ENCODE measurements at regions not wholly inside any gene's neighbourhood (a gene's known extent, or its start where the extent isn't known, plus 50 kb on each side); places are given as distances from the start of the nearest gene placed in this dataset.
"Not testable (repeated sequence)": the region's sequence is repeated elsewhere in the genome, so short reads cannot be mapped to it uniquely, and the experiment has no call there.

GRCh38 chr20:47974234-47974878, 189.1 kb upstream of the SULF2 start:
- DNase-seq (ENCODE audit: insufficient read length, low spot score) (no peak), FAIRE-seq (no peak)

DNA sequence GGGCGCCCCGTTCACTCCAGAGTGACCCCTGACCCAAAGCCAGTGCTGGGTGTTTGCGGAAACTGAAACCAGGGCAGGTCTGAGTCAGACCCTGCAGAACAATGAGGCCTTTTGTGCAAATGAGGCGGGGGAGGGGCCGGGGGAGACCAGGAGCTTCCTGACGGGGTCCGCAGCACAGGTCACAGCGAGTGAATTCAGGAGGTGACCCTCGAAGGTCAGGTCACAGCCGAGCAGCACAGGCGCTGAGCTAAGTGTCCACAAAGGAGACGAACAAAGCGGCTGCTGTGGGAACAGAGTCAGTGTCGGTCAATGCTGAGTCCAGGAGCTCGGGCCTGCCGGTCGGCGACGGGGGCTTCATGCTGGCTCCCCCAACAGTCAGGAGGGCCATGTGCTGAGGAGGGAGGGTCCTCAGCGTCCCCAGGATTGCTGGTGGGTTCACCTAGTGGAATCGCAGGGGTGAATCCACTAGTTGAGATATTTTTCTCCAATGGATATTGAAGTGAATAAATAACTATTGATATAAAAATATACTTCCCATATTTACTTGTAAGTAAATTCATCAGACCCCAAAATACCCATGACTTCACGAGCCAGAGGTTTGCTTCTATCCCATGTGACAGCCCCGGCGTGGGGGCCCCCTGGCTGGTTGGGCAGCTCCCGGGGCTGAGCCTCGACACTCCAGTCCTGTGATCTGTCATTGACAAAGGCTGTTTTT, 188.4 kb upstream of the SULF2 start:
- FAIRE-seq = no peak
- TF ChIP-seq CTCF (IDR thresholded peaks at IDR 0.05; ENCODE audit: insufficient read depth, missing control alignments) = no peak
- no peak for DNase-seq (ENCODE audit: insufficient read length, low spot score)

More at GRCh38 chr20:47974234-47974878, 189.1 kb upstream of the SULF2 start:
- no peak for TF ChIP-seq CTCF (IDR thresholded peaks at IDR 0.05; ENCODE audit: insufficient read depth, missing control alignments)

GRCh38 chr20:47972916-47973309, 187.6 kb upstream of the SULF2 start:
- no peak for TF ChIP-seq CTCF (IDR thresholded peaks at IDR 0.05; ENCODE audit: insufficient read depth, missing control alignments)
- DNase-seq (ENCODE audit: insufficient read length, low spot score) = no peak
- no peak for FAIRE-seq

GRCh38 chr20:47972297-47972915, 187.1 kb upstream of the SULF2 start:
- TF ChIP-seq CTCF (IDR thresholded peaks at IDR 0.05; ENCODE audit: insufficient read depth, missing control alignments) = peak; percentile 34
- peak; percentile 36 for DNase-seq (ENCODE audit: insufficient read length, low spot score)
- not testable (repeated sequence) for FAIRE-seq

DNA sequence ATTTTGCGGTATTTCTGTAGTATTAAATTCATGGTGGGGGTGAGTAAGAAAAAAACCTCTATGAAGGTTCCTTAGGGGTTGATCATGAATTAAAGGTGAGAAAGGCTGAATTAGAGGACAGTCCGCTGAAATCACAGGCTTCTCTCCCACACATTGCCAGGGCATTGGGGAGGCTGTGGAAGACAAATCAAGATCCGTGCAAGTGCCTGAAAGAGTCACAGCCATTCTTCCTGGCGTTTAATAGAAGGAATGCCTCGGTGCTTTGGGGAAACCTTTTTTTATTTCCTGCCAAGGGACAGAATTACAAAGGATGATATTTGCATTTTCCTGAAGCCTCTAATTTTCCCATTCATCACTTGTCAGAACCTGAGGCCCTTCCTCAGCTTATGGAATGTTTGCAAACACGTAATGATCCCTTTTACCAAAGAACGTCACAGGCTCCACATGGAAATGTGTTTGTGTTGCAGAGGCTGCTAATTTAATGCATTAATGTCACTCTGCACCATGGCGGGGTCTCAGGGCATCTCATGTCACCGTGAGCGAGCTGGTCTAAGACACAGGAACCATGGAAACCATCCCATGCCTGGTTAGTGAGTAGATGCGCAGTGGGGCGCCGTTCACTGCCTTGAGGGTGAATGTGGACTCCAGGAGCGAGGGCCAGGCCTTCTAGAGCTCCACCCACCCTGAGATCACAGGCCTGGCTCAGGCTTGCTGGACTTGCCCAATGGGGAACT, 185.9 kb upstream of the SULF2 start:
- TF ChIP-seq CTCF (IDR thresholded peaks at IDR 0.05; ENCODE audit: insufficient read depth, missing control alignments) = no peak
- no peak for DNase-seq (ENCODE audit: insufficient read length, low spot score)
- no peak for FAIRE-seq

GRCh38 chr20:47970282-47970903, 185.1 kb upstream of the SULF2 start:
- TF ChIP-seq CTCF (IDR thresholded peaks at IDR 0.05; ENCODE audit: insufficient read depth, missing control alignments) = no peak
- DNase-seq (ENCODE audit: insufficient read length, low spot score) = no peak

More at GRCh38 chr20:47970282-47970903, 185.1 kb upstream of the SULF2 start:
- no peak for FAIRE-seq
